ENCODE measurements at regions not wholly inside any gene's neighbourhood (a gene's known extent, or its start where the extent isn't known, plus 50 kb on each side); places are given as distances from the start of the nearest gene placed in this dataset.

DNA sequence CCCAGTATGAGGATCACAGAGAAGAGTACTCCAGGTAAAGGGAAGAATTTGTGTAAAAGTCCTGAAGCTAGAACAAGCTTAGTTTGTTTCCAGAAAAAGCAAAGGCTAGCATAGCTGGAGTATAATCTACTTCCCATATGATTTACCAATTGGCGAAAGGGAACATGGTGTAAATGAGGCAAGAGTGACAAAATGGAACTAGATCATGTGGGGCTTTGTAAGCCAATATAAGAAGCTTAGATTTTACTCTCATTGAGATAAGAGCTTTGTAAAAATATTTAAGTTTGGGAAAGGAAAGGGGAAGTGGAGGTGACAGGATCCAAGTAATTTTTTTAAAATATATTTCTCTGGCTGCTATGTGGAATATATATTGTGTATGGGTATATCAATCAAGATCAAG is 234.9 kb downstream of the KCTD12 start:
- DNase-seq: no peak

- no peak for DNase-seq
Observed at GRCh38 chr13:76647550-76647949, 238.7 kb downstream of the KCTD12 start.

DNA sequence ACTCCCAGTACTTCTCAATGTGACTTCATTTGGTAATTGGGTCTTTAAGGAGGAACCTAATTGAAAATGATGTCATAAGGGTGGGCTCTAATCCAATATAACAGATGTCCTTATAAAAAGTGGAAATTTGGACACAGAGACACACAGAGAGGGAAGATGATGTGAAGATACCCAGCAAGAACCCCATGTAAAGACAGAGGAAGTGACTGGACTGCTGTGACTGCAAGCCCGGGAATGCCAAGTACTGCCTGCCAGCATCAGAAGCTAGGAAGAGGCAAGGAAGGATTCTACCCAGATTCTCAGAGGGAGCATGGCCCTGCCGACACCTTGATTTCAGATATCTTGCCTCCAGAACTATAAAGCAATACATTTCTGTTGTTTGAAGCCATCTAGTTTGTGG is 239.3 kb downstream of the KCTD12 start:
- DNase-seq: no peak

DNA sequence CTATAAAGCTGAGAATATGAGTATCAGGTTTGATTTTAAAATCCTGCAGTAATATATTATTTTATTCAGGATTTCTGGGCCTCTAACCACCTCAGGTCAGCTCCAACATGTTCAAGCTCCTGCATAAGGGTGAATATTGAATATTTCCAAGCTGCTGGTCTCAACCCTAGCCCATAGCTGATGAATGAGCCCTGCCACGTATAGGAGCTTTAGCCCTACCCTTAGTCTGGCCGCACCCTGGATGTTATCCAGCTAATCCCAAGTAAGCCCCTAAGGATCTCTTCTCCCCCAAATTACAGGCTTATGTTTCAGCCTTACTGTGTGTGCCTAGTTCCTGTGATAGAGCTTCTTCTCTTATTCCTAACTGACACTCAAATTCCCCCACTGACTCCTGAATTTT is 240.6 kb downstream of the KCTD12 start:
- no peak for DNase-seq

GRCh38 chr13:76644906-76645305 is 241.3 kb downstream of the KCTD12 start:
- no peak for DNase-seq

DNA sequence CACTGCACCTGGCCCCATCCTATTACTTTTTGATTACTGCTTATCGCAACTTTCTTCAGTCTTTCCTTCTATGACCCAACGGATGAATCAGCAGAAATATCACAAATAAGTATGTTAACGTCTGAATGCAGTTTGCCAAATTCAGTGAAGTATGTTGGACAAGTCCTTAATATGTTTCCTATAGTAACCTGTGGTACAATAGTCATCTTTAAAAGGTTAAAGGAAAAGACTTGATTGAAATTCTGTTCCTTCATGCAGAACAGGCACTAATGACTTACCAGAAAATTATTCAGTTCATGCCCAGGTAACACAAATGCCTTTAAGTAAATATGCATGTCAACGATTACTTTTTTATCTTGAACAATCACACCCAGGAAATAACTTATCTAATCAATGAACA is 242.6 kb downstream of the KCTD12 start:
- no peak for DNase-seq

GRCh38 chr13:76641056-76641455 is 245.1 kb downstream of the KCTD12 start:
- no peak for DNase-seq

DNA sequence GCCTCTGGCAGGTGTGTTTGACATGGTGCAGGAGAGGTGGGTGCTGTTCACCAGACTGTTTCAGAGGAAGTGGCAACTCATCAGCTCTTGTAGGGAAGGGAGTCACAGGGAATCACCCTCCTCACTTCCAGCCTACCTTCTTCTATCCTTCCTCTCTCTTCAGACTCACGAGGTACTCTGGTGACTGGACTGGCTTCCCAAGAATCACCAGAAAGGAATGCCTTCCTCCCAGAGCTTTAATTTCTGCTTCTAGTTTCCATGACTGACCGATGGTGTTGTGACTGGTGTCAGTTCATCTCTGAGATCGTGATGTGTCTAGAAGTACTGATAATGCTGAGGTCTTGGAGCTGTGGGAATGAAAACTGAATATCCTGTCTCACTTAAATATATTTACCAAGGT is 247.3 kb downstream of the KCTD12 start:
- DNase-seq: no peak

GRCh38 chr13:76638181-76638580 is 248.0 kb downstream of the KCTD12 start:
- DNase-seq: no peak

DNA sequence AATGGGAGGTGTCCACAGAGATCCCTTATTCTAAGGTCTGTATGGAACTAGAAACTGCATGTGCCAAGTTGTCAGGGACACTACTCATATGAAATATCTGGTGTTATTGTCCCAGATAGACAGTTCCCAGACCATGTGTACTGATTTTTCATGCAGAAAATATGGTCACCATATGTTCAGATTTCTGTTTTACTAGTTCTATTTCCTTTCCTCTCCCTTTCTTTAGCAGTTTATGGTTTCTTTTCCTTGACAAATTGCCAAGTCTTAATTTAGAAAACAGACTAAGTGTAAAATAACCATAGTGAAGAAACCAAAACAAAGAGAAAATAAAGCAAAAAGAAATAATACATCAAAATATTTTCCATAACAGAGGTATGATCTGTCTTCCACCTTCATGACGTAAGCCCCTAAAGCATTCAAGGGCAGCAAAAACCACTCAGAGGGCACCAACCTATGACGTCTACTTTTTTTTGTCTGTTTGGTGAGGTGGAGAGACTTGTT is 248.5 kb downstream of the KCTD12 start:
- no peak for DNase-seq

DNA sequence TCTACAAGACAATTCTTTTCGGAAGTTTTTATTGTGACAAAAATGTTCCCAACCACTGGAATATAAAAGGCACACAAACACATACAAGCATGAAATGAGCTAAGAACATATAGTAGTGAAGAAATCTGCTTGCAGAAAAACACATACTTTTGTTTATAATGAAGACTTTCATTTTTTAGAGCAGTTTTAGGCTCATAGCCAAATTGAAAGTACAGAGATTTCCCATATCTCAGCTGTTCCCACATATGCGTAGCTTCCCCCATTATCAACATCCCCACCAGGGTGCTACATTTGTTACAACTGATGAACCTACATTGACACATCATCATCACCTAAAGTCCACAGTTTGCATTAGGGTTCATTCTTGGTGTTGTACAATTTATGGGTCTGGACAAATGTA is 249.4 kb downstream of the KCTD12 start:
- no peak for DNase-seq

GRCh38 chr13:76635232-76636230 is 250.7 kb downstream of the KCTD12 start:
- no peak for DNase-seq

DNA sequence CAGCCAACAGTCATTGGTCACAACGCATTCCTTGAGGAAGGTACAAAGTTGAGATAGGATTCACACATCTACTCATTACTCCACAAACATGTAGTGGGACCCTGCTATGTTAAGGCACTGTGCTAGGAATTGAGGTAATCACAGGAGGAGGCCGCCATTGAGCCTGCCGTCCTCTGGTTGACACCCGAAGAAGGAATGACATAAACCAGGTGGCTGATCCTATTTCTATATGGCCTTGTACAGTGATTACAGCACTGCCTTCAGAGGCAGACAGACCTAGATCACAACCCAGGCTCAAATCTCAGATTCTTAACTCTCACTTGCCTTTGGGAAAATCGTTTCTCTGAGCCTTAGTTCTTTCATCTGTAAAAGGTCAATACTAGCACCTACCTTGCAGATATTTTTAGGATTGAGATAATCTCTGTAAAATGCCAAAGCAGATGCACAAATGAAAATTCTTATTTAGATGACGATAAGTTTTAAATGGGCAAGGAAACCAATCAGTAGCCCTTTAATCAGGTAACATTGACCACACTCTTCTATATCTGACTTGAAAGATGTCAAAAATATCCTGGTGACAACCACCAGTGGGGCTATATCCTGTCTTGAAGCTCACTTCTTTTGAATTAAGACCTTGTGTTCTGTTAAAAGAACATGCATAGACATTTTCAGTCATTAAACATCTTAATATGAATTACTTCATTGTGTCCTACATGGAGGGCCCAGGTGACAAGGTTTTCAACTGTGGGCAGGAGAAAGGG is 251.6 kb downstream of the KCTD12 start:
- DNase-seq: no peak

GRCh38 chr13:76632401-76633044 is 253.7 kb downstream of the KCTD12 start:
- DNase-seq: no peak

GRCh38 chr13:76630629-76631230 is 255.5 kb downstream of the KCTD12 start:
- DNase-seq: no peak

DNA sequence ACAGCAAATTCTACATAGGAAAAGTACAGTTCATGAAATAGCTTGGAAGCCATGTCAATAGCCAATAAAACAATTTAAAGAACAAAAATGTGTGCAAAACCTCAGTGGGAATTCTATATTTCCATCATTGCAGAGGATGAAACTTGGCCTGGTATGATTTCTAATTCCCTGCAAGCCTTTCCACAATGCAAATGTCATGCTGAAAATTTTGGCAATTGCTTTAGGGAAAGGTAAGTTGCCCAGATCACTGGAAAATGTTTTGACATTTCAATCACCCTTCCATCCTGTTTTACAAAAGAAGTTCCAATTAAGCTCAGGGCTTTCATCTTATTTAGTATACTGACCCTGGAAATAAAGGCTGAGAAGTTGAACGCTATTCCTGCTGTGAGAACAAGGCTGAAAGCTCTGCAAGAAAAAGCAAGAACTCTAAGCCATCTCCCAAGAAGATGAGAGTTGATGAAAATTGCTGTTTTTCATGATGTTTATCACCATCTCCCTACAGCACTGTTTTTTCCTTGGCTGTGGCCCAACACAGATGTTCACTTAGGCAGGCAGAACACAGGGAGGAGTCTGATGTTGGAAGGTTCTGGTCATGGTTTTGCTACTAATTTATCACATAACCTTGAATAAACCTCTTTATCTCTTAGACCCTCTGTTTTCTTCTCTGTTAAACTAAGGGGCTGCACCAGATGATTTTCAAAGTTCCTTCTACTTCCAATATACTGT is 263.7 kb downstream of the KCTD12 start:
- DNase-seq: no peak

DNA sequence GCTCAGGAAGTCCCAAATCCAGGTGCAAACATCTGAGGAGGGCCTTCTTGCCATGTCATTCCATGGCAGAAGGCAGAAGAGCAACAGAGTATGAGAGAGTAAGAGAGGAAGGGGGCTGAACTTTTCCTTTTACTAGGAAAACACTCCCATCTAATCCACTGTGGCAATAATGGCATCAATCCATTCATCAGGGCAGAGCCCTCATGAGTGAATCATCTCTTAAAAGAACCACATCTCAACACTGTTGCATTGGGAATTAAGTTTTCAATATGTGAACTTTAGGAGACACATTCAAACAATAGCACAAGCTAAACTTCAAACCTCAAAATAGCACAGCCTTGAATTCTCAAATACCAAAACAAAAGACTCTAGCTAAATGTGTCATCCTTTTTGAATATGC is 264.5 kb downstream of the KCTD12 start:
- no peak for DNase-seq

DNA sequence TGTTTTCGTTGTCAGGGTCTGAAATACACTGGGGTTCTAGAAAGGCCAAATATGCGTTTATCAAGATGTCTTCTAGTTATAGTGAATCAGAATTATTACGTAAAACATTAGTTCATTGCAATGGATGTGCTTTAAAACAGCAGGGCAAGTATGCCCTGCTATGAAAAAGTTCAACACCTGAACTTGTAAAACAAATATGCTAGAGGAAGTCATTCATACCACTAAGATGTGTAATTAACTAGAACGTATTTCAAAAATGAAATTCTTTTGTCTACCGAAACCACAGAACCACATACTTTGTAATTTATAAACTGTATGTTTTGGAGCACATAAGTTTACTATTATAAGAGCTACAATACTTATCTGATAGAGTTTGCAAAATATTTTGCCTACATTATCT is 266.2 kb downstream of the KCTD12 start:
- no peak for DNase-seq

DNA sequence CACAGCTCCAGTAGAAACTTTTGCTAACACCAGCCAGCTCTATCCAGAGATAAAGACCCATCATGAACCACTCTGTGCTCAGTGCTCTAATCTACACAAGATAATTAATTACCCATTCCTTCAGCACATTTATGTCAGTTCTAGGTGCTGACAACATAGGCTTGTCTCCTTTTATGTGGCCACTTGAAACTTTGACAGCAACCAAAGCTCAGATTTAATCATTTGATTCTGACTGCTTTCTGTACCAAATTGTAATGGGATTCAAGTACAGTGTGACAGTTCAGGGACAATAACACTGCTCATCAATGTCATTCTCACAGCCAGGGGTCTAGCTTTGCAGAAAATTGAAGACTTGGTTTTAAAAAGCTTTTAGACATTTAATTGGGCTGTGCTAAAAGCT is 266.6 kb downstream of the KCTD12 start:
- DNase-seq: peak; percentile 19

- DNase-seq: peak; percentile 35
Observed at GRCh38 chr13:76610819-76611415, 275.3 kb downstream of the KCTD12 start.

- no peak for DNase-seq
Observed at GRCh38 chr13:76609643-76610042, 276.6 kb downstream of the KCTD12 start.

DNA sequence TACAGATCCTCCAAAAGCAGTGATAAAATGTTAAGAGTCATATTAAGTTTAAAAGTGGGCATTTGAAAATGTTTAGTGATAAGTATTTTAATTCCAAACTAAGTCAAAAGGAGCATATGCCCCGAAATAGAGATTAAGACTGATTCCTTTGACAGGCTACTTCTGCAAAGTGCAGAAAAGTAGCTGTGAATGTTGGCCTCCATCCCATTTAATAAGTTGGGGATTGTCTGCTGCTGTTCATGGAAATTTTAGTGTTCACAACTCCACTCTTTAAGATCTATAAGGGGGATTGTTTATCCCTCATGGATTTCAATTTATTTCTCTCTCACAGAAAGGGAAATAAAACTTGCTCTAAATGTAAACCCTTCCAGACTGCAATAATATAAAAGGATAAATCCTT is 278.3 kb downstream of the KCTD12 start:
- DNase-seq: no peak

Measured in NCI-H146 (cell line).